SHP77 treated with DMSO at 0.1 percent for 48 hours (cell line): ENCODE measurements at regions not wholly inside any gene's neighbourhood (a gene's known extent, or its start where the extent isn't known, plus 50 kb on each side); places are given as distances from the start of the nearest gene placed in this dataset.

Experiments used
- DNase-seq: peaks from one replicate; lab custom pipeline; 2025; lab: John Stamatoyannopoulos, UW

DNA sequence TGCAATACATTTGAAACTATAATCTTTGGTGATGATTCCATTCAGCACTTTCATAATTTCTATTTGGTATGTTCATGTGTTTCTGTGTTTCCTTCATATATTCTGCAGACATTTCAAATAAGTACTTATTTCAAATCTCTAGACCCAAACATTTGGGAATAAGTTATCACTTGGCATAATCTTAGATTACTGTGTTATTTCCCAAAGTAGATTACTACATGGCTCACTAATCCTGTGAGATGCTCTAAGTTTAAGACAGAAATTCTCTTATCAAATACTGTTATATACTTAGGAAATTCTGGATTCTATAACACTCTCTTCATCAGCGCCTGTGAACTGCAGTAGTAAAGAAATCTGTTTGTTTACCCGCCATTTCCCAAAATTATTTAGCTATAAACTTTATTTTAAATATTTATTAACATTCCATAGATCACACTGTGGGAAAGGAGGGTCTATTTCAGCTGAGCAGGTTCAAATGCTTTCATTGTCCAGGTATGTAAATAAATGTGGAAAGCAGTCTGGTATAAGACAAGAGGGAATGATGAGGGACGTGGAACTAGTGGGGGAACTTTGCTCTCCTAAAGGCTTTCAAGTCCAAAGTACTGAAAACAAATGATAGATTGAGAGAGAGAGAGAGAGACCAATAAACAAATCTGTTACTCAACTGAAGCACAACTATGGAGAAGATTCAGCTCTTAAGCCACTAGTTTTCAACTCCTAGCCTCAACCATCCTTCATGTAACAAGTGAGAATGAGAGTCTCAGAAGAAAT is 61.8 kb upstream of the TOM1L1 start:
- no peak for DNase-seq

DNA sequence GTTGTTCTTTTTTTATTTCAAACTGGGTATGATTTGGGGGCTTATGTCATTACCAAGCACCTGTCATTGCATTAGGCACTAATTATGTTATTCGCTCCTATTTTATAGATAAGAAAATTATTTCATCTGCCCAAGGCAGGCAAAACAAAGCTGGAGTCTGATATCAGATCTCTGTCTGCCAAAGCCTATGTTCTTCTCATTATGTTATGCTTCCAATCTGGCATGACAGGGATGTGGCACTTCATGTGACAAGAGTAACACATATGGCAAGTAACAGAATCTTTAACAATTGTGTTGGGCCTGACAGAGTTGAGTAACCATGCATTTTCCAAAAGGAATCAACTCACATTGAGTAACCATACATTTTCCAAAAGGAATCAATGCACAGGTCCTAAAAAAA is 61.2 kb upstream of the TOM1L1 start:
- DNase-seq = no peak

DNA sequence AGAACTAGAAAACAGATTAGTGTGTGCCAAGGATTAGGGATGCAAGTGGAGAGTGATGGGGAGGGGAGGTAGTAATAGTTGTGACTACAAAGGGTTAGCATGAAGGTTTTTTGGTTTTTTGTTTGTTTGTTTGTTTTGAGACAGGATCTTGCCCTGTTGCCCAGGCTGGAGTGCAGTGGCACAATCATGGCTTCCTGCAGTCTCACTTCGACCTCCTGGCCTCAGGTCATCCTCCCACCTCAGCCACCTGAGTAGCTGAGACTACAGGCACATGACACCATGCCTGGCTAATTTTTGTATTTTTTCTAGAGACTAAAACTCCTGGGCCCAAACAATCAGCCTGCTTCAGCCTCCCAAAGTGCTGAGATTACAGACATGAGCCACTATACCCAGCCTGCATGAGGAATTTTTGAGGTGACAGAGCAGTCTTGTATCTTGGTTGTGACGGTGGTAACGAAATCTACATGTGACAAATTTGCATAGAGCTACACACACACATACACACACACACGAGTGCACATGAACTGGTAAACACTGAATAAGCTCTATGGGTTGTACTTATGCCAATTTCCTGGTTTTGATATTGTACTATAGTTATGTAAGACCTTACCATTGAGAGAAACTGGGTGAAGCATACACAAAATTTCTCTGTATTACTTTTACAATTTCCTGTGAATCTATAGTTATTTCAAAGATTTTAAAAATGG is 59.6 kb upstream of the TOM1L1 start:
- DNase-seq = no peak

DNA sequence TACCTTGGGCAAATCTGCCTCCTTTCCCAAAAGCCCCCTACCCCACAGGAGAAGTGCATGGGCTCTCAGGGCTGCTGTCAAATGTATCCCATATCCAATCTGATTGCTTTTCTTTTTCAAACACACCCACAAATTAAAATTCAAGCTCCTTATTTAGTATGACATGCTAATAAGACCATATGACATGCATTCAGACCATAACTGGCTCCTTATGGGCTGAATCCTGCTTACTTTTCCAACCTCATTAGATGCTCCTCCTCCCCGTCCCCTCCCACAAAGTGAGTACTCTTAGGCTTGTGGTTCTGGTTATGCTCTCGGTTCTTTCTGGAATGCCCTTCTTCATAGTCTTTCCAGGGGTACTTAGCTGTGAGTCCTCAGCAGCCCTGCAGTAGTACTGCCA is 59.0 kb upstream of the TOM1L1 start:
- DNase-seq = no peak

DNA sequence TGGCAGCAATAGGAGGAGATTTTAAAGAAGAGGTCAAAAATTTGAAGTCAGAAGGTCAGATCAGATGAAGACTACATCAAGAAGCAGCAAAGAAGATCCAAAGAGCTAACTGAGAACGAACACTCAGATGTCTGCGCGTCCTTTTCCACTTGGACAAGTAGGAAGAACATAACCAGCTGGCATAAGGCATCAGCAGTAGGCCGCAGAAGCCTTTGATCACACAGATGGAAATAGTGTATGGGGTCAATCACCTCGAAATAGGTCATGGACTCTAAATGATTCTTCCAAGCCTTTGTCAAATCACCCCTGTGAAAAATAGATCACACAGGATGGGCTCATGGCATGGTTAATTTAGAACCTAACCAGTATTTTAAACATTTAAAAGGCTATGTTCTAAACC is 56.4 kb upstream of the TOM1L1 start:
- no peak for DNase-seq

DNA sequence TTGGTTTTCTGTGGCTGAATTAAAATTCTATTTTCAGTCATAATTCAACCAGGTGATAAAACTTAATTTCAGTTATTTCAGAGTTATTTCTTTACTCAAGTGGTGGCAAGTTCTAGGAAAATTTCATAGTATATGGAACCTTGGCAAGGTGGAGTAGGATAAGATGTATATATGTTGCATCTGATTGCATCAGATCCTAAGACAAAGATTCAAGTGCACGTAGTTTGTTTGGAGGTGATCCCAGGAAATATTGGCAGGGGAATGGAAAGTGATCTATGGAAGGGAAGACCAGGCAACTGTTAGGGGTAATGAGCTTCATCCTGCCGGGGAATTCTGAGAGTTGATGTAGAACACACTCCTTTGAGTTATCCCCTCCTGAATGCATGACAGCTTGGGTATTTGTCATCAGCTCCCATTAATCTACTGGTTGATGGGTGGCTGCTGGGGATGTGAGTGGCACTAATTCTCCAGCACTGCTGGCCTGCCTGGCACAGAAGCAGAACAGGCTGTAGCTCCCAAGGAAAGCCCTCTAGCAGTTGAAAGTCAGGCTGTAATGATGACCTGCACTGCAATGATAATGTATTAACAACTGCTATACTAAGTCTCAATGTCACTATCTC is 52.2 kb upstream of the TOM1L1 start:
- DNase-seq = no peak

DNA sequence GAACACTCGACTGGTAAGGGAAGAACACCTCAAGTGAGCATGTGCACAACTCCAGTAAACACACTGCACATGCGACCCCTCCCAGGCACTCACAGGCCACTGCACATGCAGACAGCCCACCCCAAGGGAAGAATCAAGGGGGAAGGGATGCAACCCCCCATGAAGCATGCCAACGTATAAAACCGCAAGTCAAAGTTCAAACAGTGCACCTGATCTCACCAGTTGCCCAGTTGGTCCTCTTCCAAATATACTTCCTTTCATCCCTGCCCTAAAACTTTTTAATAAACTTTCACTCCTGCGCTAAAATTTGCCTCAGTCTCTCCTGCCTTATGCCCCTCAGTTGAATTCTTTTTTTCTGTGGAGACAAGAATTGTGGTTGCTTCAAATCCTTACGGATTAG is 51.0 kb upstream of the TOM1L1 start:
- DNase-seq = no peak
